ENCODE measurements at regions not wholly inside any gene's neighbourhood (a gene's known extent, or its start where the extent isn't known, plus 50 kb on each side); places are given as distances from the start of the nearest gene placed in this dataset.
"Not testable (repeated sequence)": the region's sequence is repeated elsewhere in the genome, so short reads cannot be mapped to it uniquely, and the experiment has no call there.

- not testable (repeated sequence) for TF ChIP-seq CTCF (IDR thresholded peaks at IDR 0.05); EZH2 (IDR thresholded peaks at IDR 0.05; ENCODE audit: borderline replicate concordance, insufficient read depth, low read depth, low read length, poor library complexity, severe bottlenecking)
Observed at GRCh38 chr16:15235140-15235539, 141.1 kb upstream of the RRN3 start.

All from B cell (primary cell).